ENCODE measurements at regions not wholly inside any gene's neighbourhood (a gene's known extent, or its start where the extent isn't known, plus 50 kb on each side); places are given as distances from the start of the nearest gene placed in this dataset.
A peak's percentile ranks its signal among the peaks of the same experiment; 100 is the strongest.

DNA sequence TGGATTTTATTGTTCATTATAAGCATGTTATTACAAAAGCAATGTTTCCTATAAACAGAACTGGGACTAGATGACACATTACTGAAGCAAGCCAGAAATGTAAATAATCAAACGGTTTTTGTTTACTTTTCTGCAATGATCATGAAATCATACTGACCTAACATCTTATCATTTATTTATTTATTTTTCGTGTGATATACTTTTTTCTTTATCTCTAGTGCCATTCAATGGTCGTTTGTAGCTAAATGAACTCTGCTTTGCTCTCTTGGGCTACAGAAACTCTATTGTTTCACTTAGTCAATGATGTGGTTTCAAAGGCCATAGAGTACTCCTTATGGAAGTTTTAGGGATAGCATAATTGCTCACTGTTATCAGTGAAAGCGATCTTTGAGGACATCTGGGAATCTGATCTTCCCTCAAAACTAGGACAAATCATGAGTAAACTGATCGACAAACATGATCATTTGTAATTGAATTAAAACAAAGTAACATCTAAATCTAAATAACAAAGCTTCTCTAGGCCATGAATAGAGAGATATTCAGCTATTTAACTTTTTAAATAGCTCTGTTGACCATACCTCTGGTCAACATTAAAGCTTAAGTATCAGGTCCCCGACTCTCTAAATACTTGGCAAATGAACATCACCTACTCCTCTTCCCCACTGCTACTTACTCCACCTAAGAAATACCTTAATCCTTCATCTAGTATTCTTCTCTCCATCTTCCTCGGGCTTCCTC, 933.4 kb downstream of the TFAP2A start:
- Mint-ChIP-seq H3K4me1 (peaks cover 24 to 27% of the 10 kb centered on the region in 2 experiments), H3K27ac (peak overlapping the region; percentile 29 to 65 (median 42); a peak in 4 of 7 replicates), H3K4me3 (no peak overlapping the region; a peak in 1 of 5 replicates), H3K27me3 (ENCODE audit: low read depth) (no peaks in the 10 kb centered on the region), H3K9me3 (no peaks in the 10 kb centered on the region; a peak in 1 of 5 replicates), H3K36me3 (ENCODE audit: insufficient read depth in 1 of 3, low read depth in 3 of 3) (peaks cover 0 to 4% (median 2%) of the 10 kb centered on the region in 3 experiments; a peak in 2 of 7 replicates)
- Histone ChIP-seq H2AK5ac (ENCODE audit: insufficient read length, low read length) (no peak overlapping the region), H2BK5ac (ENCODE audit: insufficient read length, low read length) (no peak overlapping the region), H3K4ac (ENCODE audit: low read depth, low read length) (no peak overlapping the region), H3K79me2 (ENCODE audit: insufficient read depth, low read length) (no peaks in the 10 kb centered on the region), H4K20me1 (ENCODE audit: control insufficient read depth, insufficient read depth, insufficient read length) (no peaks in the 10 kb centered on the region), H3K9me3 (ENCODE audit: control insufficient read depth, low read depth, low read length) (no peaks in the 10 kb centered on the region), H2BK12ac (ENCODE audit: insufficient read length, low read depth, low read length) (no peak overlapping the region), H3K4me2 (ENCODE audit: insufficient read depth, insufficient read length, low read length) (no peak overlapping the region), H3K18ac (ENCODE audit: insufficient read length, low read depth, low read length) (no peak overlapping the region), H2BK20ac (ENCODE audit: low read depth, low read length, poor library complexity, severe bottlenecking) (no peak overlapping the region), H2BK15ac (ENCODE audit: low read depth, low read length) (no peak overlapping the region), H4K5ac (ENCODE audit: insufficient read length, low read depth, low read length) (no peak overlapping the region), H4K8ac (replicated peaks; ENCODE audit: insufficient read length, low read depth, low read length) (no peak overlapping the region), H3K23ac (ENCODE audit: insufficient read length, low read depth, low read length) (no peak overlapping the region), H3K9ac (ENCODE audit: extremely low read depth, insufficient read length, low read length) (no peak overlapping the region), H3K79me1 (ENCODE audit: insufficient read depth, low read depth, low read length, poor library complexity, severe bottlenecking) (no peaks in the 10 kb centered on the region), H3K27ac (ENCODE audit: insufficient read length, low read depth, low read length) (no peak overlapping the region), H3K4me1 (ENCODE audit: insufficient read depth, low read length) (peaks cover 3% of the 10 kb centered on the region; the same call in 1 of the 2 replicates), H2BK120ac (ENCODE audit: low read depth, low read length, poor library complexity, severe bottlenecking) (no peak overlapping the region), H2AFZ (ENCODE audit: low read length) (no peak overlapping the region), H3K27me3 (ENCODE audit: insufficient read depth, low read length) (no peaks in the 10 kb centered on the region), H3K23me2 (ENCODE audit: insufficient read length, low read depth, low read length, poor library complexity, severe bottlenecking) (no peaks in the 10 kb centered on the region), H3T11ph (ENCODE audit: low read length) (no peak overlapping the region), H3K56ac (ENCODE audit: insufficient read length, low read depth, low read length) (no peak overlapping the region), H4K91ac (ENCODE audit: insufficient read length, low read depth, low read length) (no peak overlapping the region), H3K14ac (ENCODE audit: insufficient read depth, low read length) (no peak overlapping the region)
- no peak for DNase-seq
- TF ChIP-seq, protein P1, sequence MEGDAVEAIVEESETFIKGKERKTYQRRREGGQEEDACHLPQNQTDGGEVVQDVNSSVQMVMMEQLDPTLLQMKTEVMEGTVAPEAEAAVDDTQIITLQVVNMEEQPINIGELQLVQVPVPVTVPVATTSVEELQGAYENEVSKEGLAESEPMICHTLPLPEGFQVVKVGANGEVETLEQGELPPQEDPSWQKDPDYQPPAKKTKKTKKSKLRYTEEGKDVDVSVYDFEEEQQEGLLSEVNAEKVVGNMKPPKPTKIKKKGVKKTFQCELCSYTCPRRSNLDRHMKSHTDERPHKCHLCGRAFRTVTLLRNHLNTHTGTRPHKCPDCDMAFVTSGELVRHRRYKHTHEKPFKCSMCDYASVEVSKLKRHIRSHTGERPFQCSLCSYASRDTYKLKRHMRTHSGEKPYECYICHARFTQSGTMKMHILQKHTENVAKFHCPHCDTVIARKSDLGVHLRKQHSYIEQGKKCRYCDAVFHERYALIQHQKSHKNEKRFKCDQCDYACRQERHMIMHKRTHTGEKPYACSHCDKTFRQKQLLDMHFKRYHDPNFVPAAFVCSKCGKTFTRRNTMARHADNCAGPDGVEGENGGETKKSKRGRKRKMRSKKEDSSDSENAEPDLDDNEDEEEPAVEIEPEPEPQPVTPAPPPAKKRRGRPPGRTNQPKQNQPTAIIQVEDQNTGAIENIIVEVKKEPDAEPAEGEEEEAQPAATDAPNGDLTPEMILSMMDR (conservative IDR thresholded peaks at IDR 0.05): no peak
- WGBS (ENCODE audit: extremely low coverage, insufficient read length, low lambda C conversion rate): no CpG with 5 or more reads among the region's 7 CpGs

Data from H9 (cell line).